Motor neuron (in vitro differentiated cells): ENCODE measurements at regions not wholly inside any gene's neighbourhood (a gene's known extent, or its start where the extent isn't known, plus 50 kb on each side); places are given as distances from the start of the nearest gene placed in this dataset.
A peak's percentile ranks its signal among the peaks of the same experiment; 100 is the strongest.

Experiments used
- ATAC-seq, 8 experiments: fragments of 200-7000 bp; cut with Tn5 transposase; replicated peaks in 6 of 8; 2 replicates each; pipeline ENCODE4 v1.8.0; 2021; ENCODE audit warnings: mild to moderate bottlenecking in 8 of 8, moderate library complexity in 8 of 8
- H3K27ac ChIP-seq, 2 donors: fragments of 250-450 bp; sonication (Bioruptor Pico); 2 replicates each; pipeline ENCODE4 v1.9.0; 2021; ENCODE audit warnings: antibody characterized with exemption in 2 of 2, mild to moderate bottlenecking in 2 of 2, moderate library complexity in 1 of 2
- H3K4me1 ChIP-seq, 2 donors: fragments of 250-450 bp; sonication (Bioruptor Pico); replicated peaks in 1 of 2; 2 replicates each; pipeline ENCODE4 v1.6.1; 2021; ENCODE audit warnings: antibody characterized with exemption in 2 of 2, mild to moderate bottlenecking in 2 of 2, moderate library complexity in 1 of 2
- H3K4me3 ChIP-seq, 5 donors: fragments of 250-450 bp; sonication (Bioruptor Pico); 2 replicates each; pipeline ENCODE4 v1.9.0; 2021; ENCODE audit warnings: antibody characterized with exemption in 5 of 5, mild to moderate bottlenecking in 5 of 5, moderate library complexity in 4 of 5
- WGBS, 10 experiments: fragments of 450-650 bp; shearing (Covaris generic); methylation state at CpG; one replicate each; pipeline ENCODE4 v1.0.0; 2022; 5-methylcytosine and 5-hydroxymethylcytosine counted together
- in situ Hi-C, 9 experiments: fragments of 400-800 bp; cut with MboI; loops; one replicate each; pipeline ENCODE4 v1.15.0; 2021; ENCODE audit warnings: low sequenced_read_pairs in 9 of 9, low pct_unique_long_range_greater_than_20kb in 2 of 9; ENCODE audit not compliant: unreplicated experiment in 9 of 9

- in situ Hi-C loops: no loop called here
- ATAC-seq: no peak
- Histone ChIP-seq H3K4me1 (peaks cover 5 to 31% of the 10 kb centered on the region in 2 donors), H3K4me3 (no peak overlapping the region), H3K27ac (no peak overlapping the region)
- WGBS, 10 experiments: 34 to 90% (median 67%) methylated on average over 1 to 5 of the region's 6 CpGs
Observed at GRCh38 chr14:61930101-61930857, 168.1 kb downstream of the SNAPC1 start.

GRCh38 chr14:61932974-61933373 lies 170.8 kb downstream of the SNAPC1 start:
- H3K4me3 ChIP-seq: no peak overlapping the region
- in situ Hi-C loops: no loop called here

GRCh38 chr14:61934385-61934784 lies 172.2 kb downstream of the SNAPC1 start:
- in situ Hi-C loops: no loop called here
- H3K4me3 ChIP-seq: no peak overlapping the region
- peaks cover 2 to 5% of the 10 kb centered on the region in 2 donors for H3K4me1 ChIP-seq
- ATAC-seq: peak in 2 of 8 experiments; percentile 76 to 98
- 0 to 100% (median 44%) methylated on average over 1 to 3 of the region's 3 CpGs; no CpG with 5 or more reads in 2 of the 10 experiments for WGBS, 10 experiments
- no peak overlapping the region for H3K27ac ChIP-seq

More at GRCh38 chr14:61932974-61933373, 170.8 kb downstream of the SNAPC1 start:
- Histone ChIP-seq H3K27ac (no peak overlapping the region), H3K4me1 (peaks cover 5 to 14% of the 10 kb centered on the region in 2 donors)
- ATAC-seq: no peak
- WGBS, 10 experiments: 27 to 66% (median 47%) methylated on average over 1 to 4 of the region's 4 CpGs; no CpG with 5 or more reads in 2 of the 10 experiments

DNA sequence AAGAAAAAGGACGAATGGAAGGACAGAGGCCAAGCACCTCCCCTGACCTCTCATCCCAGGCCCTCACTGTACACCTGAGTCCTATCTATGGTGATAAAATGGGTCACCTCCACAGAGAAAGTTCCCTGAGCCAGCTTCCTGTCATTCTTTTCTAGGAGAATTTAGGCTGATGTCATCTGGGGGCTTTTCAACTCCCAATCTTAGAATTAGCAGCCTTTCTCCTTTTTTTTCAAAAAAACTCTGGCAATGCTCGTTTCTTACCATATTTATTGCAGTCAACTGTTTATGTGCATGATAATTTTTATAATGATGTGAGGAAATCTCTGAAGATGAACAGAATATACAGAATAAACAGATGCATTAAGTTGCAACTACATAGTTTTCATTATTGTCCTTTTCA lies 177.6 kb downstream of the SNAPC1 start:
- in situ Hi-C loops: no loop called here
- no peak overlapping the region for H3K4me3 ChIP-seq
- no peak overlapping the region for H3K27ac ChIP-seq
- no peak for ATAC-seq
- no peaks in the 10 kb centered on the region for H3K4me1 ChIP-seq
- 0 to 100% (median 43%) methylated on average over 1 to 2 of the region's 2 CpGs for WGBS, 10 experiments

GRCh38 chr14:61940666-61941420 lies 178.6 kb downstream of the SNAPC1 start:
- in situ Hi-C loops: no loop called here
- no peak for ATAC-seq

DNA sequence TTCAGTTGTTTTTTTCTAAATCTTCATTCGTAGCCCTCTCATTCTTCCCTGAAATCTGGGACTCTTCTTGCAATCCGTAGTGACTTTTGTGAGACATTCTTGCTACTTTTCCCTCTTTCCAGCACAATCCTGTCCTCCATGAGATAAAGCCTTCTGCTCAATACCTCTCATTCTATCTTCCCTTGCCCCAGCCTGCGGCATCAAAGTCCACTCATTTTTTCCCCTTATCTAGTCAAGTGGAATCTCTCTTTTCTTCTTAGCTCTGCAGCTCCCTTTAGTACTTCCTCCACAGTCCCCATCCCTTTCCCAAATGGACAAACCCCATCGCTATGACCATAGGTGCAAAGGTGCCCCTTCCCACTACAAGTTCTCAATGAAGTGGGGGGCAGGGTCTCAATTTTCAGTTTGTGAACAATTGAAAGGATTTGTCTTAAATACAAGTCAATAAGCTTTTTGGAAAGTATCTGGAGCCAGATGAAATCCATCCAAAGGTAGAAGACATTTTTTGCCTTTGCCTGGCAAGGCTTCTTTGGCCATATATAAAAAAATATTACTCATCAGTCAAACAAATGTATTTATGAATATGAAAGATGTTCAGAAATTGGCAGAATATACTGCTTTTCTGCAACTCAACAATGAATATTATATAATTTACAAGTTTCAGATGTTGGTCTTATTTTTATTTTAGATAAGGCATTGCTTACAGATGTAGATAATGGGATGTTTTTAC lies 179.4 kb downstream of the SNAPC1 start:
- H3K4me1 ChIP-seq: no peaks in the 10 kb centered on the region
- no peak for ATAC-seq
- no peak overlapping the region for H3K27ac ChIP-seq
- no peak overlapping the region for H3K4me3 ChIP-seq
- 37 to 100% (median 84%) methylated on average over 2 to 4 of the region's 4 CpGs; no CpG with 5 or more reads in 1 of the 10 experiments for WGBS, 10 experiments
- in situ Hi-C loops: no loop called here

More at GRCh38 chr14:61940666-61941420, 178.6 kb downstream of the SNAPC1 start:
- H3K4me3 ChIP-seq: no peak overlapping the region
- 13 to 89% (median 42%) methylated on average over 1 to 6 of the region's 7 CpGs; no CpG with 5 or more reads in 3 of the 10 experiments for WGBS, 10 experiments
- H3K27ac ChIP-seq: no peak overlapping the region
- no peaks in the 10 kb centered on the region for H3K4me1 ChIP-seq

DNA sequence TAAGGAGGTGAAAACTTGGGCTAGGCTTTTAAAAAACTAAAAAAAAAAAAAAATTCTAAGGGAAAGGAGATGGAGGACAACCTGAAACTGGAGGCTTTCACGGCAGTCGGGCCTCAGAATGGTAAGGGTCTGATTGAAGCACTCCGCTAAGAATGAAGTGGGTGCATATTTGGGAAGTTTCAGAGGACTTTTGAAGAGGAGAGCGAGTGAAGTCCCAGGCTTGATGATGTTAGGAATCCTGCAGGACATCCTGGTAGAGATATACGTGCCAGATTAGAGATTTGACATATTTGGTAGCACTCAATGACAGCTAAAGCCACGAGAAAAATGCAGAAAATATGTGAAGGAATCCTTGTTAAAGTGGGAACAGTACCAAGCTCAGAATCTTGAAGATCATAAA lies 186.2 kb downstream of the SNAPC1 start:
- Histone ChIP-seq H3K4me1 (no peaks in the 10 kb centered on the region), H3K27ac (no peak overlapping the region), H3K4me3 (no peak overlapping the region)
- in situ Hi-C loops: no loop called here
- 39 to 100% (median 65%) methylated on average over 2 to 6 of the region's 6 CpGs; no CpG with 5 or more reads in 1 of the 10 experiments for WGBS, 10 experiments
- ATAC-seq: no peak

- Histone ChIP-seq H3K27ac (no peak overlapping the region), H3K4me1 (no peaks in the 10 kb centered on the region), H3K4me3 (no peak overlapping the region)
- 0 to 92% (median 59%) methylated on average over 1 to 3 of the region's 3 CpGs; no CpG with 5 or more reads in 2 of the 10 experiments for WGBS, 10 experiments
- in situ Hi-C loops: no loop called here
- peak in 2 of 8 experiments; percentile 26 to 48 for ATAC-seq
Observed at GRCh38 chr14:61950340-61950739, 188.1 kb downstream of the SNAPC1 start.

DNA sequence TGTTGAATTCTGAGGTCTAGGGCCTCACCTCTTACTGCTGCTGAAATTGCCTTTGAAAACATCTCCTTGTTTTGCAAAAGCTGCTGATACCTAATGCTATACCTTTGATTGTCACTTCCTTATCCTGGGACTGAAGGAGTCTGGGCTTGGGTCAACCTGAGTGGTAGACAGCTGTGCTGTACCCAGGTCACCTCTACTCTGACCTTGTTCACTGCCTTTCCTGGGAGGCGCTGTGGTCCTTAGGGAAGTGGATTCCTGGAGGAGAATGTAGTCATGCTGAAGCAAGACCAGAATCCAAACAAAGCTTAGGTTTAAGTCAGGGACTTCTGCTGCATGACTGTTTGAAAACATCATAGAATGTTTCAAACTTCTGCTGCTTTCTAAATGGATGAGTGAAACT lies 191.4 kb downstream of the SNAPC1 start:
- ATAC-seq: no peak
- Histone ChIP-seq H3K4me3 (no peak overlapping the region), H3K4me1 (no peaks in the 10 kb centered on the region), H3K27ac (no peak overlapping the region)
- in situ Hi-C loops: no loop called here
- WGBS, 10 experiments: 40 to 100% methylated on average over 1 of the region's 1 CpG; no CpG with 5 or more reads in 8 of the 10 experiments

DNA sequence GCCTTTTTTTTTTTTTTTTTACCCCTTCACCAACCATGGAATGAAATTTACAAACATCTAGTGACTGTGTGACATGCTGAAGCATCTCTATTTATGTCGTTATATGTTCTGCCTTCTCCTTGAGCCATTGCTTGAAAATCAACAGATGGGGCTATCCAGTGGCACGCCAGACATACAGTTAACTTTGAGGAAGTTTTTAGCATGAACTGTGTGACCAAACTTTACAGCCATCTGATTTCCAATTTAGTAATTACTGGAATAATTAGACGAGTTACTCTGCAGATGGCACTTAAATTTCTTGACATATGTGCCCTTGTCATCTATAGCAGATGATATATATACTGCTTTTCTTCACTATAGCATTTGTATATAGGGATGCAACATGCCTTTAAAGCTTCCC lies 192.1 kb downstream of the SNAPC1 start:
- no peak overlapping the region for H3K4me3 ChIP-seq
- in situ Hi-C loops: no loop called here
- H3K4me1 ChIP-seq: no peaks in the 10 kb centered on the region
- WGBS, 10 experiments: 0 to 100% (median 72%) methylated on average over 1 to 3 of the region's 3 CpGs; no CpG with 5 or more reads in 1 of the 10 experiments
- ATAC-seq: no peak
- no peak overlapping the region for H3K27ac ChIP-seq

GRCh38 chr14:61956517-61956916 lies 194.3 kb downstream of the SNAPC1 start:
- Histone ChIP-seq H3K27ac (no peak overlapping the region), H3K4me3 (no peak overlapping the region), H3K4me1 (no peaks in the 10 kb centered on the region)
- ATAC-seq: no peak
- in situ Hi-C loops: no loop called here
- WGBS, 10 experiments: 22 to 100% (median 89%) methylated on average over 1 of the region's 1 CpG

- in situ Hi-C loops: no loop called here
- no peak overlapping the region for H3K27ac ChIP-seq
- no peaks in the 10 kb centered on the region for H3K4me1 ChIP-seq
- WGBS, 10 experiments: 47 to 100% (median 87%) methylated on average over 1 to 2 of the region's 2 CpGs; no CpG with 5 or more reads in 1 of the 10 experiments
- no peak overlapping the region for H3K4me3 ChIP-seq
- no peak for ATAC-seq
Observed at GRCh38 chr14:61959348-61959747, 197.1 kb downstream of the SNAPC1 start.

- Histone ChIP-seq H3K4me1 (no peaks in the 10 kb centered on the region), H3K4me3 (no peak overlapping the region), H3K27ac (no peak overlapping the region)
- 0 to 100% (median 68%) methylated on average over 1 to 2 of the region's 2 CpGs; no CpG with 5 or more reads in 1 of the 10 experiments for WGBS, 10 experiments
- ATAC-seq: no peak
- in situ Hi-C loops: no loop called here
Observed at GRCh38 chr14:61961369-61961768, 199.1 kb downstream of the SNAPC1 start.
